ENCODE measurements at regions not wholly inside any gene's neighbourhood (a gene's known extent, or its start where the extent isn't known, plus 50 kb on each side); places are given as distances from the start of the nearest gene placed in this dataset.

DNA sequence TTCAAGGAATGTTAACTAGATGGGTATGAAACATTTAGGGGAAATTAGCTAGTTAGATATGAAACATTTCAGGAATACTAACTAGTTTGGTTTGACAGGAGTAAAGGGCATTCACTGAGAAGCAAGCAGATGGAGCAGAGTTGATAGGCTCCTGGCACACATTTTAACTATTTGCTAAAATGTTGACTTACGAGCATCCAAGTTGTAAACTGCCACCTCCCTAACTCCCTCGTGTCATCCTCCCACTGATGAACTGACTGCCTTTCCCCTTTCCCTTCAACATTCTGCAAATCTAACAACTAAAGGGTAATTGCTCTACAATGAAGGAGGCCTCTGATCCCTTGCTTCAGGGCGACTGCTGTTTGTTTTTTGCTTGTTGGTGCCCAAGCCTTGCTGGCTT is 580.4 kb upstream of the FAM98A start:
- TF ChIP-seq EZH2 (IDR thresholded peaks at IDR 0.05; ENCODE audit: borderline replicate concordance, low read depth, low read length, poor library complexity, severe bottlenecking) (no peak), CTCF (conservative IDR thresholded peaks at IDR 0.05; ENCODE audit: low read depth, low read length) (no peak)
